Stimulated activated CD4-positive, alpha-beta T cell treated with anti-CD3 and anti-CD28 coated beads, Interleukin-2, amount 100 ng/mL, for 48 hours (primary cell): ENCODE measurements at regions not wholly inside any gene's neighbourhood (a gene's known extent, or its start where the extent isn't known, plus 50 kb on each side); places are given as distances from the start of the nearest gene placed in this dataset.

ENCODE experiments used
- DNase-seq, 2 donors: peaks; one replicate each; pipeline ENCODE4 v3.0.0-alpha.2; 2020

DNA sequence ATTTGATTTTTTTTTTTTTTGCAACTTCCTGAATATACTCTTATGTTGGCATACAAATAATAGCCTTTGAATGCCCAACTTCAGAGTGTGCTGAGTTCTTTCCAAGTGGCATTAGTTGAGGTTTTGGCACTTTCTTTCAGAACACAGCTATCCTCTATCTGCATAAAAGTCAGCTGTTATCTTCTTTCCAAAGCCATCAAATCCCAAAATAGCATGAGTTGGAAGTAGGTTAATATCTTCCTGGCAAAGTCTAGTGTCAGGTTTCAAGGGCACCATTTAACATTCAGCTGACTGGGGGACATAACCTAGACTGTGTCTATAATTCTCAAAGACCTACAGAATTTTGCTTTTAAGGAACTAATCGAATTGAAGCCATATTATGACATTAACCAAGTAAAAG lies 223.9 kb downstream of the PLPP3 start:
- DNase-seq, result no peak

DNA sequence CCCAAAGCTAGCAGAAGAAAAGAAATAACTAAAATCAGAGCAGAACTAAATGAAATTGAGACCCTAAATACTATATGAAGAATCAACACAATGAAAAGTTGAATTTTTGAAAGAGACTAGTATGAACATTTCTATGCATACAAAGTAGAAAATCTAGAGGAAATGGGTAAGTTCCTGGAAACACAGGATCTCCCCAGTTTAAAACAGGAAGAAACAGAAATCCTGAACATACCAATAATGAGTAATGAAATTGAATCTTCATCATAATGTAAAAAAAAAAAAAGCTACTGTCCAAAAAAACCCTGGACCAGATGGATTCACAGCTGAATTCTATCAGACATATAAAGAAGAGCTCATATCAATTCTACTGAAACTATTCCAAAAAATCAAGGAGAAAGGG lies 233.5 kb downstream of the PLPP3 start:
- no peak for DNase-seq

DNA sequence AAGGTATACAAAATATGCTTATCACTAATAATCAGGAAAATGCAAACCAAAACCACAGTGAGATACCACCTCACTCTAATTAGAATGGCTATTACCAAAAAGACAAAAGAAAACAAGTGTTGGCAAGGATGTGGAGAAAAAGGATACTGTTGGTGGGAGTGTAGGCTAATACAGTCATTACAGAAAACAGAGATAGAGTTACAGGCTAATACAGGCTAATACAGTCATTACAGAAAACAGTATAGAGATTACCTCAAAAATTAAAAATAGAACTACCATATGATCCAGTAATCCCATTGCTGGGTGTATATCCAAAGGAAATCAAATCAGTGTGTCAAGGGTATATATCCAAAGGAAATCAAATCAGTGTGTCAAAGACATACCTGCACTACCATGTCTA lies 238.4 kb downstream of the PLPP3 start:
- no peak for DNase-seq

- DNase-seq, result no peak
These were observed 239.4 kb downstream of the PLPP3 start for GRCh38 chr1:56339786-56340465.

DNA sequence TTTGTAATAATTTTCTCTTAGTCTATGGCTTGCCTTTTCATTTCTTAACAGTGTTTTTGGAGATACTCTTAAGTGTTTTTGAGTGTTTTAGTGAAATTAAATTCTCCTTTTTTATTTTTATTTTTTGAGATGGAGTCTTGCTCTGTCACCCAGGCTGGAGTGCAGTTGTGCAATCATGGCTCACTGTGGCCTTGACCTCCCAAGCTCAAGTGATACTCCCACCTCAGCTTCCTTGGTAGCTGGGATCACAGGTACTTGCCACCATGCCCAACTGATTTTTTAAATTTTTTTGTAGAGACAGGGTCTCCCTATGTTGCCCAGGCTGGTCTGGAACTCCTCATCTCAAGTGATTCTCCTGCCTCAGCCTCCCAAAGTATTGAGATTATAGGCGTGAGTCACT lies 240.3 kb downstream of the PLPP3 start:
- DNase-seq, result no peak

DNA sequence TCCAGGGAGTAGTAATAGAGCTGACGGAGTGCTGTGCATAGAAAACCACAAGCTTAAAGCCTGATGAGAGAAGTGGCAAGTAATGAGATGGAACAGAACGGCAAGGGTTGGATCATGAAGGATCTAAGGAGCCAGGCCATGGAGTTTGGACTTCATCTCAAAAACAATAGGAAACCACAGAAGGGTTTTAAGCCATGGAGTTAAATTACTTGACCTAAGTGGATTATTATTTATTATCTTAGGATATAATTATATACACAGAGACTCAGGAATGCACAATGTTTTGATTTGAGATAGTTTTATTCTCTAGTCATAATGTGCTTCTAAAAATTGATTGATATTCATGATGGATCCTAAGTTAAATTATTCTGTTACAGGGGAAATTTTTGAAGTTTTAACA lies 242.4 kb downstream of the PLPP3 start:
- DNase-seq, result no peak

GRCh38 chr1:56335394-56335793 lies 244.0 kb downstream of the PLPP3 start:
- DNase-seq, result no peak

GRCh38 chr1:56334047-56334446 lies 245.3 kb downstream of the PLPP3 start:
- no peak for DNase-seq

DNA sequence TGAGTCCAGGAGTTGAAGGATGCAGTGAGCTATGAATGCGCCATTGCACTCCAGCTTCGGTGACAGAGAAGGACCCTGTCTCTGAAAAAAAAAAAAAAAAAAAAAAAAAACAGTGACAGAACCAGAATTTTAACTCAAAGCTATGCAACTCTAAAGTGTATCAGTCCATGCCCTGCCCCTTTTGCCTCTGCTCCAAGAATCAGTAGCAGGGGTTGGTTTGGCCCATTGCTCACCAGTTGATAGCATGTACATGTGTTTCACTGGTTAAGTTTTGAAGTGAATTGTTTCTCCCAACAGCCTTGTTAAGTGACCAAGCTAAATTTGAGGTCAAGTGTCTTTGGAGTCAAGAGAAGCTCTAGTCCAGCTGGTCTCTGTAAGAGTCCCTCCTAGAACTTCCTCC lies 245.9 kb downstream of the PLPP3 start:
- no peak for DNase-seq

DNA sequence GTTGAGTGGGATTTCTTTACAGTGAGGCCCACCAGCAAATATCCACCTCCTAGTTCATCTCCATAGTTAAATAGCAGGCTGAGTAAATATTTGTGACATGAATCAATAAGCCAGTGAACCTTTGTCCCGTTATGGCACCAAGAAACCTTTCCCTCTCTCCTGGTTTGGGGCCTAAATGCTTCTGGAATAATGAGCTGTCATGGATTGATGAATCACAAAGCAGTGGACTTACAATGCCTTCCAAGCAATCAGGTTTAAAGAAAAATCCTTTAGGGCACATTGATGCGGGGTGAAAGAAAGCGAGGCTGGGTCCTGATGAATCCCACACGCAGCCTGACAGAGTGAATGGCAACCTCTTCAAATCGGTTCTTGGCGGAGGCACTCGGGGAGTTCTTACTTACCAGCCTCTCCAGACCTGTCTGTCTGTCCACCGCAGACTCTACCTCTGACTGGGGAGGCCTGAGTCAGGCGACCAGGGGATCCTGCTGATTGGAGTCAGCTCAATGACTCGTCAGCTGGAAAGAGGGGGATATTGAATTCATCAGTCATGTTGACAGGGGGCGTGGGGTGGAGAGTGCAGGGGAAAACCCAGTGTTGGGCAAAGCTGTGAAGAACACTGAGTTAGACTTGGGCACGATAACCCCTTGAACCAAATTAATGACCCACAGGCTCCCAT lies 247.3 kb downstream of the PLPP3 start:
- no peak for DNase-seq

DNA sequence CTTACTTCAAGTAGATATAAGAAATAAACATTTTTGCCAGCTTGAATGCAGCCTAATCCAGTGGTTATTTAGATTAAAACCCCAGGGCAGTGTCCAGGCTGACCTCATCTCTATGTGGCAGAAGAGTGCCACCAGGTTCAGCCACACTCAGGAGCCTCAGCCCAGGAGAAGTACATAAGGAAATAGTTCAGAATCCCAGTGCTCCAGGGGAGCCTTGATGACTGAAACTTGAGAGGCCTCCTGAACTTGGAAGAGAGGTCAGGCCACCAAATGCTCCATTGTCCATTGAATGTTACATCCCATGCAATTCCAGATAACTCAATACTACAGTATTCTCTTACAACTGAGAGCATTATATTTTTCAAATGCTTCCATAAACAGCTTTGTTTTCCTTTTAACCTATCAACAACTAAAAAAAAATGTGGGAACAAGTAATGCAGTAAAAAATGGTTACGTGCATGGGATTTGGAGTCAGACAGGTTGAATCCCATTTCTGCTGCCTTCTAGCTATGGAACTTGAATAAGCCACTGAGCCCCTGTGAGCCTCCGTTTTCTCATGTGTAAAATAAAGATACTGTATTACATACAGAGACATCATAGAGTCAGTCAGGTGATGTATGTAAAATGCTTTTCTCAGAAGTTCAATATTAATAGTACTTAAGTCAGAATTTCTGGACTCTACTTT lies 248.0 kb downstream of the PLPP3 start:
- no peak for DNase-seq

- DNase-seq, result no peak
These were observed 248.9 kb downstream of the PLPP3 start for GRCh38 chr1:56330391-56331026.

DNA sequence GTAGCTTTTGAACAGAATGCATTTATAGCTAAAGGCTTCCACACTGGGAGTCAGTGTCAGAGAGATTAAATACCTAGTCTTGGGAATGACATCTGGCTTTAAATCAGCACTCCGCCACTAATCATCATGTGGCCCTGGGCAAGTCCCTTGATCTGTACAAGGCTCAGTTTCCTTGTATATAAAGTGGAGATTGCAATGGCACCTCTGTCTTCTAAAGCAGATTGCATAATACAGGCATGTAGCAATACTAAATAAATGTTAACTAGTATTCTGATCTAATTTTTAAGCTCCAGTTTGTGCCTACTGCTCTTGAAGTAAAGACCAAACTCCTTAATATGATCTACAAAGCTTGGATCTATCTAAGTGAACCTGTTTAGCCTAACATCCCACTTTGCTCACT lies 249.4 kb downstream of the PLPP3 start:
- no peak for DNase-seq

- DNase-seq, result no peak
These were observed 252.2 kb downstream of the PLPP3 start for GRCh38 chr1:56327195-56327594.

DNA sequence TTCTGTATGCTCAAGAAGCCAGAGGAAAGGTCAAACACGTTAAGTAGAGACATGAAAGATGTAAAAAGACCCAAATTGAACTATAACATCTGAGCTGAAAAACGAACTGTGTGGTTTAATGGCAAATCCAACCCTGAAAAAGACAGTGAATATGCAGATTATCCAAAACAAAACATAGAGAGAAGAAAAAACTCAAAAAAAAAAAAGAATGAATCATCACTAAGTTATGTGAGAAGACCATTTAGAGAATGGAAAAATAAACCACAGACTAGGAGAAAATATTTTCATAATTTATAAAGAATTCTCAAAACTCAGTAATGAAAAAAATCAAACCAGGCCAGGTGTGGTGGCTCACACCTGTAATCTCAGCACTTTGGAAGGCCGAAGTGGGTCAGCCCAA lies 253.3 kb downstream of the PLPP3 start:
- no peak for DNase-seq

GRCh38 chr1:56324504-56324903 lies 254.9 kb downstream of the PLPP3 start:
- no peak for DNase-seq

DNA sequence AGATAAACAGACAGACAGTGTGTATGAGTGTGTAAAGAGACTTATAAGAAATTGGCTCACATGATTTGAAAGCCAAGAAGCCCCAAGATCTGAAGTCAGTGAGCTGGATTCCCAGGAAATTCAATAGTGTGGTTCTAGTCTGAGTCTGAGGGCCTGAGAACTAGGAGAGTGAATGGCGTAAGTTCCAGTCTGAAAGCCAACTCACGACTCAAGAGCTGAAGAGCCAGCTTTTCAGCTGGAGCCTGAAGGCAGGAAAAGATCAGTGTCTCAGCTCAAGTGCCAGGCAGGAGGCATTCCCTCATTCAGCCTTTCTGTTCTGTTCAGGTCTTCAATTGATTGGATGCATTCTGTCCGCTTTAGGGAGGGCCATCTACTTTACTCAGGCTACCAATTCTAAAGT lies 257.2 kb downstream of the PLPP3 start:
- no peak for DNase-seq

DNA sequence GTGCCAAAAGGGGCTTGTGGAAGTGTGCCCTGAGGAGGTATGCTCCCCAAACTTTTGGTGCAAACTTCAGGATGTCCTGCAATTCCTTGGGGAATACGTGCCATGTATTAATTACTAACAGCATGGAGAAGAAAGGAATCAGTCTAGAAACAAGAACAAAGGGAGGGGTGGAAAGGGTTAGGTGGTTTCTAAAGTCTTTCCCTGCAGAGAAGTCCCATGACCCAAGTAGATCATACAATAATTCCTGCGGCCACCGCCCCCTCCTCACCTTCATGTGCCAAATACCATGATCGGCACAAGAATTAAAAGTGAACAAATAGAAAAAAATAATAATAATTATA lies 258.2 kb downstream of the PLPP3 start:
- no peak for DNase-seq

DNA sequence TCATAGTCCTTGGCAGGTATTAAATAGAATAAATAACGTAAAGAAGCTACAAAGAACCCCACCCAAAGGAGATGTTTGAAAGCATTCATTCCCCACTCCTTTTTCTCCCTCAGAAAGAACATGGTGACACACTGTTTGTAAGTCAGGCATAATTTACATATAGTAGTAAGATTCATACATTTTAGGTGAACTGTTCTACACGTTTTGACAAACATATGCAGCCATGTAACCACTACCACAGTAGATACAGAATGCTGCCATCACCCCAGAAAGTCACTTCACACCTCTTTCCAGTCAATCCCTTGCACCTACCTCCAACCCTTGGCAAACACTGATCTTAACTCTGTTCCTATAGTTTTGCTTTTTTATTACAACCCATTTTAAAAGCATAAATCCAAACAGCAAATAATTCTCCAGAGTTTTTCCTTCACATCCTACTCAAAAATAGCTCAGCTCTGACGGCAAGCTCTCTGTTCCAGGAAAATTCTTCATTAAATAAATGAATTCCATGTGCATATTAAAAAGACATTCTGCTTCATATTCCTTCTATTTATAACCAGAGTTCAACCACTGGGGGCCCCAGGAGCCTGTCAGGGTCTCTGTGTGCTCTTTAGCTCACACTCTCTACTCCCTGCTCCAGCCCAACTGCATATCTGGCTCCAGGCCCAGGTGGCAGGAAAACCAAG lies 258.8 kb downstream of the PLPP3 start:
- no peak for DNase-seq

- no peak for DNase-seq
These were observed 261.6 kb downstream of the PLPP3 start for GRCh38 chr1:56317722-56318121.

GRCh38 chr1:56315293-56315942 lies 263.9 kb downstream of the PLPP3 start:
- DNase-seq, result no peak

DNA sequence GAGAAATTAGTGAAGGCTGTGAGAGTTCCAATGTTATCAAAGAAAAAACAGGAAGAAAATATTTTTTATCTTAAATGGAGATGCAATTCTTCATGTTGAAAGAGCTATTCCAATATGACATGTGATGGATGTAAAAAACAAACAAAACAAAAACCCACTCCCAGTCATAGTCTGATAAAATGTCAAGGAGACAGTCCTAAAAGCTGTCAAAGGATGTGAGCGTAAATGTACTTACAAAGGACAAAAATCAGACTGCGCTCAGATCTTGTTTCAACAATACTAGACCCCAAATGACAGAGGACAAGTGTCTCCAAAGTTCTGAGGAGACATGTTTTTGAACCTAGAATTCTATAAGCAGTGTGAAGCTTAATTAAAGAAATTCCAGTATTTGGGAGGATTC lies 265.8 kb downstream of the PLPP3 start:
- DNase-seq, result no peak

DNA sequence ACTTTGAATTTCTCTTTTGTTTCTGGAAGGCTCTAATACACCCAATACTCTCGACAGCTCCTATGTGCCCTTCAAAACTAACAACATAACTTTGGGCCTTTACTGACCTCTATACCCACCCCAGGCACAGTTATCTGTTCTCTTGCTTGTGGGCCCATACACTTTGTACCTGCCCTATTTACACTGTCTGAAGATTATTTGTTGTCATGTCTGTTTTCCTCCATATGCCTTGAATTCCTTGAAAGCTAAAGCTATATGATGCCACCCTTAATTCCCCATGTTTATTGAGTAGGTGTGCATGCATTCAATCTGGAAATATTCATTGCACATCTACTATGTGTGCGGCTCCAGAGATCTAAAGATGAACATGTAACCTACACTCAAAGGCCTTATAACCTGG lies 267.6 kb downstream of the PLPP3 start:
- no peak for DNase-seq
